Activated T-helper 2 cell treated with anti-CD3 and anti-CD28 coated beads, Interferon-gamma antibody, Interleukin-2, Interleukin-4, amounts not matched to agents 10 μg/mL and 5 μg/mL and 100 μg/mL, durations not matched to agents 14 hours and 24 hours and 36 hours (primary cell): ENCODE measurements at regions not wholly inside any gene's neighbourhood (a gene's known extent, or its start where the extent isn't known, plus 50 kb on each side); places are given as distances from the start of the nearest gene placed in this dataset.

Experiments used
- DNase-seq: peaks from one replicate; pipeline ENCODE4 v3.0.0; 2021; ENCODE audit warnings: low spot score
- H3K27ac Mint-ChIP-seq: one replicate; pipeline ENCODE4 v1.8.0; 2021; ENCODE audit warnings: mixed read lengths
- H3K27me3 Mint-ChIP-seq: one replicate; pipeline ENCODE4 v1.8.0; 2021; ENCODE audit warnings: low read depth, mixed read lengths
- H3K36me3 Mint-ChIP-seq: one replicate; pipeline ENCODE4 v1.8.0; 2021; ENCODE audit warnings: low read depth, mixed read lengths
- H3K4me1 Mint-ChIP-seq: one replicate; pipeline ENCODE4 v1.8.0; 2021; ENCODE audit warnings: low read depth, mixed read lengths
- H3K4me3 Mint-ChIP-seq: one replicate; pipeline ENCODE4 v1.8.0; 2021; ENCODE audit warnings: low read depth, mild to moderate bottlenecking, moderate library complexity, mixed read lengths
- H3K9me3 Mint-ChIP-seq: one replicate; pipeline ENCODE4 v1.8.0; 2021; ENCODE audit warnings: mixed read lengths
- intact Hi-C: fragments of 100-400 bp; cut with micrococcal nuclease; formaldehyde crosslinking; loops from one replicate; pipeline ENCODE4 v1.15.1; 2023

- peaks cover 4% of the 10 kb centered on the region for H3K9me3 Mint-ChIP-seq
- no peak for DNase-seq
- H3K27ac Mint-ChIP-seq: no peak overlapping the region
- intact Hi-C loops: no loop called here
- no peak overlapping the region for H3K4me3 Mint-ChIP-seq
- H3K27me3 Mint-ChIP-seq: no peaks in the 10 kb centered on the region
- H3K4me1 Mint-ChIP-seq: no peaks in the 10 kb centered on the region
- no peaks in the 10 kb centered on the region for H3K36me3 Mint-ChIP-seq
Observed at GRCh38 chr22:49692499-49693225, 135.0 kb downstream of the BRD1 start.

DNA sequence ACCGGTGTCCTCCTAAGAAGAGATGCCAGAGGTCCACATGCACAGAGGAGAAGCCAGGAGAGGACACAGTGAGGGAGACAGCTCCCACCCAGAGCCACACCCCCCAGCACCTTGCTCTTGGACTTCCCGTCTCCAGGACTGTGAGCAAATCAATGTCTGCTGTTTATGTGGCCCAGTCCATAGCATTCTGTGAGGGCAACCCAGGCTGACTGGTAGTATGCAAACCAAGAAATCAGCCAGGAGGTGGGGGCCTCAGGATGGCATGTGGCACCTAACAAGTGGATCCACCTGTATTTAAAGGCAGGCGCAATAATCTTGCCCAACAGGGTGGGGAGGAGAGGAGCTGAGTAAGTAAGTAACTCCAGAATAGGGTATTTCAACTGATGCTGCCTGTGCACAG lies 136.4 kb downstream of the BRD1 start:
- no peak overlapping the region for H3K4me3 Mint-ChIP-seq
- no peaks in the 10 kb centered on the region for H3K9me3 Mint-ChIP-seq
- H3K4me1 Mint-ChIP-seq: no peaks in the 10 kb centered on the region
- intact Hi-C loops: no loop called here
- DNase-seq: no peak
- H3K36me3 Mint-ChIP-seq: no peaks in the 10 kb centered on the region
- H3K27ac Mint-ChIP-seq: no peak overlapping the region
- no peaks in the 10 kb centered on the region for H3K27me3 Mint-ChIP-seq

- Mint-ChIP-seq H3K36me3 (no peaks in the 10 kb centered on the region), H3K27me3 (no peaks in the 10 kb centered on the region), H3K4me1 (no peaks in the 10 kb centered on the region), H3K4me3 (no peak overlapping the region), H3K9me3 (no peaks in the 10 kb centered on the region), H3K27ac (no peak overlapping the region)
- no peak for DNase-seq
- intact Hi-C loops: no loop called here
Observed at GRCh38 chr22:49690454-49690853, 137.2 kb downstream of the BRD1 start.

DNA sequence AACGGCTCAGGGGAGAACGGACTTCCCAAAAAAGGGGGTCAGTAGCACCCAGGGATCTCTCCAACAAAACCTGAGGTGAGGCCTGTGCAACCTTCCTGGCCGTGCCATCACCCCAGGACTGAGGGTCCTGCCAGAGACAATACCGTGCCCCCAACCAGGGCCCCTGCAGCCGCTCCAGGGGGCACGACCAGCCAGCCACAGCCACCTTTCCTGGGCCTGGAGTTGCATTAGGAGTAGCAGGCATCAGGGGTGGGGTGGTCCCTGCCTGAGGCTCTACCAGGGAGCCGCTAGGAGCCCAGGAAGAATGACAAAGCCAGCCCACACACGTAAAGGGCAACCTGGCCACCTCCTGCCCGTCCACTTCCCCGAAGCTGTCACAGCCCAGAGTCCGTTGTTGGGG lies 137.8 kb downstream of the BRD1 start:
- H3K4me1 Mint-ChIP-seq: no peaks in the 10 kb centered on the region
- no peaks in the 10 kb centered on the region for H3K9me3 Mint-ChIP-seq
- no peaks in the 10 kb centered on the region for H3K36me3 Mint-ChIP-seq
- no peaks in the 10 kb centered on the region for H3K27me3 Mint-ChIP-seq
- no peak overlapping the region for H3K4me3 Mint-ChIP-seq
- intact Hi-C loops: no loop called here
- no peak for DNase-seq
- H3K27ac Mint-ChIP-seq: no peak overlapping the region

- peaks cover 3% of the 10 kb centered on the region for H3K27me3 Mint-ChIP-seq
- H3K4me1 Mint-ChIP-seq: no peaks in the 10 kb centered on the region
- intact Hi-C loops: no loop called here
Observed at GRCh38 chr22:49689255-49689770, 138.4 kb downstream of the BRD1 start.

GRCh38 chr22:49688516-49689254 lies 139.0 kb downstream of the BRD1 start:
- Mint-ChIP-seq H3K36me3 (no peaks in the 10 kb centered on the region), H3K27me3 (peaks cover 6% of the 10 kb centered on the region), H3K4me3 (no peak overlapping the region)

More at GRCh38 chr22:49689255-49689770, 138.4 kb downstream of the BRD1 start:
- DNase-seq: no peak
- Mint-ChIP-seq H3K9me3 (no peaks in the 10 kb centered on the region), H3K36me3 (no peaks in the 10 kb centered on the region), H3K4me3 (no peak overlapping the region), H3K27ac (no peak overlapping the region)

GRCh38 chr22:49687786-49688515 lies 139.7 kb downstream of the BRD1 start:
- peaks cover 9% of the 10 kb centered on the region for H3K27me3 Mint-ChIP-seq
- H3K36me3 Mint-ChIP-seq: no peaks in the 10 kb centered on the region
- H3K4me1 Mint-ChIP-seq: no peaks in the 10 kb centered on the region
- no peak overlapping the region for H3K27ac Mint-ChIP-seq
- DNase-seq: no peak
- intact Hi-C loops: no loop called here
- no peak overlapping the region for H3K4me3 Mint-ChIP-seq
- no peaks in the 10 kb centered on the region for H3K9me3 Mint-ChIP-seq

More at GRCh38 chr22:49688516-49689254, 139.0 kb downstream of the BRD1 start:
- intact Hi-C loops: no loop called here
- no peak for DNase-seq
- Mint-ChIP-seq H3K4me1 (no peaks in the 10 kb centered on the region), H3K9me3 (no peaks in the 10 kb centered on the region), H3K27ac (no peak overlapping the region)

GRCh38 chr22:49687333-49687732 lies 140.3 kb downstream of the BRD1 start:
- no peak for DNase-seq
- intact Hi-C loops: no loop called here
- H3K4me3 Mint-ChIP-seq: no peak overlapping the region
- no peaks in the 10 kb centered on the region for H3K9me3 Mint-ChIP-seq
- peaks cover 9% of the 10 kb centered on the region for H3K27me3 Mint-ChIP-seq
- H3K4me1 Mint-ChIP-seq: no peaks in the 10 kb centered on the region
- no peaks in the 10 kb centered on the region for H3K36me3 Mint-ChIP-seq
- H3K27ac Mint-ChIP-seq: no peak overlapping the region

GRCh38 chr22:49686495-49687219 lies 141.0 kb downstream of the BRD1 start:
- no peaks in the 10 kb centered on the region for H3K9me3 Mint-ChIP-seq
- intact Hi-C loops: no loop called here
- H3K27ac Mint-ChIP-seq: no peak overlapping the region
- no peaks in the 10 kb centered on the region for H3K36me3 Mint-ChIP-seq
- H3K4me3 Mint-ChIP-seq: no peak overlapping the region
- no peak for DNase-seq
- H3K4me1 Mint-ChIP-seq: no peaks in the 10 kb centered on the region
- H3K27me3 Mint-ChIP-seq: peaks cover 11% of the 10 kb centered on the region

DNA sequence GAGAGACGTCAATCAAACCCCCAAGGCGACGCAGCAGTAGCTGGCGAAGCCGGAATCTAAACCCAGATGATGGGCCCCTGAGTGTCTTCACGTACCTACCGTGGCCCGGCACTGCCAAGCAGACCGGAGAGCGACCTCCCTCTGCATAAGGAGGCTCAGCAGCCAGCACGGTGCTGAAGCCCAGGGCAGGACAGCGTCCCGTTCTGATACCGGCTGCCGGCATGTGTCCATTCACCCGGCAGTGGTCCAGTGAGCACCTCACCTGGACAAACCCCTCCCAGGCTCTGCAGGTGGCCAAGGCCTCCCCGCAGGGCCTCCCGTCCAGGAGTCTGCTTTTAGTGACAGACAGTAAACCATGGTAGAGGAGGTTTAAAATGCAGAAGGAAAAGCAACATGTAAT lies 142.0 kb downstream of the BRD1 start:
- H3K36me3 Mint-ChIP-seq: no peaks in the 10 kb centered on the region
- no peak overlapping the region for H3K4me3 Mint-ChIP-seq
- peaks cover 11% of the 10 kb centered on the region for H3K27me3 Mint-ChIP-seq
- DNase-seq: no peak
- no peaks in the 10 kb centered on the region for H3K9me3 Mint-ChIP-seq
- H3K27ac Mint-ChIP-seq: no peak overlapping the region
- H3K4me1 Mint-ChIP-seq: no peaks in the 10 kb centered on the region
- intact Hi-C loops: no loop called here

DNA sequence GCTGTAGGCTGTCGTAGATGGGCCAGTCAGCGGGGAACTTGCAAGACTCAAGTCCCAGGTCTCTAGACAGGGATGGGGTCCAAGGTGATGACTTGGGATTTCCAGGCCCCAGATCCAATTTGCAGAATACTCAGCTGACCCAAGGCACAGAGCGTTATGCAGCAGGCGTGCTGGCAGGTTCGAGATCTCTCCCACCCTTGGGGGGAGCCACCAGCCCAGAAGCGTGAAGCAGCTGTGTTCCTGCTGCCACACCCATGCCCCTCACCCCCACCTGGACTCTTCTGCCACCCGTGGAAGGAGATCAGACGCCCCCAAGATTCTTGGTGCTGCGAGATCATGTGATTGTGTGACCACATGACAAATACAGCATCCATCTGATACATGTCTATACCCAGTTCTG lies 142.6 kb downstream of the BRD1 start:
- Mint-ChIP-seq H3K9me3 (no peaks in the 10 kb centered on the region), H3K27me3 (peaks cover 14% of the 10 kb centered on the region), H3K4me1 (no peaks in the 10 kb centered on the region), H3K27ac (no peak overlapping the region), H3K36me3 (no peaks in the 10 kb centered on the region), H3K4me3 (no peak overlapping the region)
- intact Hi-C loops: no loop called here
- no peak for DNase-seq

DNA sequence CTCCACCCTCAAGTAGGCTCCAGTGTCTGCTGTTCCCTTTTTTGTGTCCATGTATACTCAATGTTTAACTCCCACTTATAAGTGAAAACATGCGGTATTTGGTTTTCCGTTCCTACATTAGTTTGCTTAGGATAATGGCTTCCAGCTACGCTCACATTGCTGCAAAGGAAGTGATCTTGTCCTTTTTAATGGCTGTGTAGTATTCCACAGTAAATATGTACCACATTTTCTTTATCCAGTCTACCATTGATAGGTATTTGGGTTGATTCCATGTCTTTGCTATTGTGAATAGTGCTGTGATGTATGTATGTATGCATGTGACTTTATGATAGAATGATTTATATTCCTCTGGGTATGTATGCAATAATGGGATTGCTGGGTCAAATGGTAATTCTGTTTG lies 144.6 kb downstream of the BRD1 start:
- peaks cover 26% of the 10 kb centered on the region for H3K27me3 Mint-ChIP-seq
- no peaks in the 10 kb centered on the region for H3K9me3 Mint-ChIP-seq
- no peak for DNase-seq
- no peaks in the 10 kb centered on the region for H3K36me3 Mint-ChIP-seq
- H3K27ac Mint-ChIP-seq: no peak overlapping the region
- no peak overlapping the region for H3K4me3 Mint-ChIP-seq
- H3K4me1 Mint-ChIP-seq: no peaks in the 10 kb centered on the region
- intact Hi-C loops: no loop called here
